DND-41 (cell line): ENCODE measurements at regions not wholly inside any gene's neighbourhood (a gene's known extent, or its start where the extent isn't known, plus 50 kb on each side); places are given as distances from the start of the nearest gene placed in this dataset.

ENCODE experiments used
- ATAC-seq: fragments of 200-7000 bp; cut with Tn5 transposase; 3 replicates; pipeline ENCODE4 v1.9.1; 2021; ENCODE audit warnings: low read depth; ENCODE audit not compliant: insufficient read depth
- DNase-seq: peaks from one replicate; pipeline ENCODE4 v3.0.0-alpha.2; 2020
- H2AFZ ChIP-seq: 2 replicates; pipeline ENCODE4 v1.6.0; 2012; ENCODE audit warnings: low read depth, low read length
- H3K27ac ChIP-seq: 2 replicates; pipeline ENCODE4 v1.5.1; 2012; ENCODE audit warnings: low read length, inconsistent platforms
- H3K27me3 ChIP-seq: fragments of 200-600 bp; sonication (generic); 2 replicates; pipeline ENCODE4 v1.6.0; 2012; ENCODE audit warnings: low read length, mild to moderate bottlenecking, inconsistent platforms; ENCODE audit not compliant: insufficient read depth, poor library complexity
- H3K36me3 ChIP-seq: 2 replicates; pipeline ENCODE4 v1.5.1; 2012; ENCODE audit warnings: low read length, inconsistent platforms; ENCODE audit not compliant: insufficient read depth
- H3K4me1 ChIP-seq: 2 replicates; pipeline ENCODE4 v1.5.1; 2012; ENCODE audit warnings: mild to moderate bottlenecking, low read length; ENCODE audit not compliant: insufficient read depth
- H3K4me2 ChIP-seq: 2 replicates; pipeline ENCODE4 v1.6.0; 2012; ENCODE audit warnings: mild to moderate bottlenecking, moderate library complexity, low read length, inconsistent platforms; ENCODE audit not compliant: insufficient read depth
- H3K4me3 ChIP-seq, 2 experiments: fragments of 200-600 bp in 1 of 2; shearing (Covaris generic) in 1 of 2; 2 replicates each; pipeline ENCODE4 v1.5.1; 2012 to 2016; ENCODE audit warnings: inconsistent platforms in 2 of 2, low read length in 2 of 2, mild to moderate bottlenecking in 2 of 2, low read depth in 1 of 2, moderate library complexity in 1 of 2
- H3K79me2 ChIP-seq: 2 replicates; pipeline ENCODE4 v1.6.0; 2012; ENCODE audit warnings: low read length, inconsistent platforms; ENCODE audit not compliant: insufficient read depth
- H3K9ac ChIP-seq: 2 replicates; pipeline ENCODE4 v1.6.0; 2012; ENCODE audit warnings: low read depth, mild to moderate bottlenecking, inconsistent platforms, low read length, moderate library complexity
- H3K9me3 ChIP-seq: 2 replicates; pipeline ENCODE4 v1.5.1; 2012; ENCODE audit warnings: low read length, moderate library complexity, mild to moderate bottlenecking, inconsistent platforms; ENCODE audit not compliant: insufficient read depth, severe bottlenecking
- H4K20me1 ChIP-seq: 2 replicates; pipeline ENCODE4 v1.6.0; 2012; ENCODE audit warnings: low read length; ENCODE audit not compliant: insufficient read depth
- EZH2 ChIP-seq: IDR thresholded peaks from 3 replicates; pipeline ENCODE4 v1.6.1; 2012; ENCODE audit warnings: borderline replicate concordance, low read depth, mild to moderate bottlenecking, moderate library complexity, low read length, inconsistent platforms; ENCODE audit not compliant: severe bottlenecking
- TF ChIP-seq, protein P1 (sequence below): IDR thresholded peaks from 2 replicates; pipeline ENCODE4 v1.5.1; 2012; ENCODE audit warnings: borderline replicate concordance, low read length, moderate library complexity, mild to moderate bottlenecking; ENCODE audit not compliant: poor library complexity, severe bottlenecking; ENCODE audit errors: extremely low read depth

DNA sequence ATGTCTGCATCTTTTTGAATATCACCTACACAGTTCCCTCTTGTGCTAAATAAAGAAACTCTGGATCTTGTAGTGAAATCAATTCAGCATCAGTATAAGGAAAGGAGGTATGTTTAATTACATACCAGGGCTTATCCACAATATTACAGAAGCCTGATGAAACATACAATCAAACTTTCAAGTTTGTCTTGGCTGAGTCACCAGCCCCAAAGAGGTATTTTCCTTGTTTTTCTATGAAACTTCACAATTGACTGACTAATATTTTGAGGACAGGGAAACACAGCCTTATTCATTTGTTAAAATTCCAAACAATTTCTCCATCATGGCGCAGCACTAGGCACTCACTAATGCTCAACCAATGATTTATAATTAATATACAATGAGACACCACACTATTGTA lies 952.4 kb downstream of the PCDH17 start:
- no peak for ATAC-seq
- H2AFZ ChIP-seq: no peak overlapping the region
- H3K36me3 ChIP-seq: no peaks in the 10 kb centered on the region
- TF ChIP-seq EZH2: no peak
- TF ChIP-seq, protein P1, sequence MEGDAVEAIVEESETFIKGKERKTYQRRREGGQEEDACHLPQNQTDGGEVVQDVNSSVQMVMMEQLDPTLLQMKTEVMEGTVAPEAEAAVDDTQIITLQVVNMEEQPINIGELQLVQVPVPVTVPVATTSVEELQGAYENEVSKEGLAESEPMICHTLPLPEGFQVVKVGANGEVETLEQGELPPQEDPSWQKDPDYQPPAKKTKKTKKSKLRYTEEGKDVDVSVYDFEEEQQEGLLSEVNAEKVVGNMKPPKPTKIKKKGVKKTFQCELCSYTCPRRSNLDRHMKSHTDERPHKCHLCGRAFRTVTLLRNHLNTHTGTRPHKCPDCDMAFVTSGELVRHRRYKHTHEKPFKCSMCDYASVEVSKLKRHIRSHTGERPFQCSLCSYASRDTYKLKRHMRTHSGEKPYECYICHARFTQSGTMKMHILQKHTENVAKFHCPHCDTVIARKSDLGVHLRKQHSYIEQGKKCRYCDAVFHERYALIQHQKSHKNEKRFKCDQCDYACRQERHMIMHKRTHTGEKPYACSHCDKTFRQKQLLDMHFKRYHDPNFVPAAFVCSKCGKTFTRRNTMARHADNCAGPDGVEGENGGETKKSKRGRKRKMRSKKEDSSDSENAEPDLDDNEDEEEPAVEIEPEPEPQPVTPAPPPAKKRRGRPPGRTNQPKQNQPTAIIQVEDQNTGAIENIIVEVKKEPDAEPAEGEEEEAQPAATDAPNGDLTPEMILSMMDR: no peak
- no peaks in the 10 kb centered on the region for H3K9me3 ChIP-seq
- no peaks in the 10 kb centered on the region for H3K79me2 ChIP-seq
- H4K20me1 ChIP-seq: no peaks in the 10 kb centered on the region
- no peak overlapping the region for H3K9ac ChIP-seq
- no peaks in the 10 kb centered on the region for H3K4me1 ChIP-seq
- H3K4me3 ChIP-seq: no peak overlapping the region
- no peak overlapping the region for H3K4me2 ChIP-seq
- no peak for DNase-seq
- no peaks in the 10 kb centered on the region for H3K27me3 ChIP-seq
- H3K27ac ChIP-seq: no peak overlapping the region

- H4K20me1 ChIP-seq: no peaks in the 10 kb centered on the region
- no peak overlapping the region for H2AFZ ChIP-seq
- no peak overlapping the region for H3K4me3 ChIP-seq
- TF ChIP-seq, protein P1: no peak
- TF ChIP-seq EZH2: no peak
- H3K79me2 ChIP-seq: no peaks in the 10 kb centered on the region
- ATAC-seq: no peak
- no peaks in the 10 kb centered on the region for H3K4me1 ChIP-seq
- H3K36me3 ChIP-seq: no peaks in the 10 kb centered on the region
- H3K9ac ChIP-seq: no peak overlapping the region
- H3K9me3 ChIP-seq: no peaks in the 10 kb centered on the region
- DNase-seq: no peak
- no peak overlapping the region for H3K27ac ChIP-seq
- no peak overlapping the region for H3K4me2 ChIP-seq
- H3K27me3 ChIP-seq: no peaks in the 10 kb centered on the region
Observed at GRCh38 chr13:58584610-58585009, 953.1 kb downstream of the PCDH17 start.

GRCh38 chr13:58587183-58587582 lies 955.6 kb downstream of the PCDH17 start:
- H3K9me3 ChIP-seq: no peaks in the 10 kb centered on the region
- H3K79me2 ChIP-seq: no peaks in the 10 kb centered on the region
- no peaks in the 10 kb centered on the region for H4K20me1 ChIP-seq
- H3K4me2 ChIP-seq: no peak overlapping the region
- no peak overlapping the region for H2AFZ ChIP-seq
- no peaks in the 10 kb centered on the region for H3K36me3 ChIP-seq
- no peak overlapping the region for H3K9ac ChIP-seq
- no peaks in the 10 kb centered on the region for H3K4me1 ChIP-seq
- DNase-seq (no peak), ATAC-seq (no peak)
- H3K27me3 ChIP-seq: no peaks in the 10 kb centered on the region
- H3K4me3 ChIP-seq: no peak overlapping the region
- no peak overlapping the region for H3K27ac ChIP-seq
- TF ChIP-seq EZH2: no peak
- TF ChIP-seq, protein P1: no peak

- ATAC-seq: no peak
Observed at GRCh38 chr13:58592052-58592451, 960.5 kb downstream of the PCDH17 start.

More at GRCh38 chr13:58592052-58592451, 960.5 kb downstream of the PCDH17 start:
- Histone ChIP-seq H2AFZ (no peak overlapping the region), H3K27ac (no peak overlapping the region), H3K9me3 (no peaks in the 10 kb centered on the region), H4K20me1 (no peaks in the 10 kb centered on the region), H3K27me3 (no peaks in the 10 kb centered on the region), H3K4me1 (no peaks in the 10 kb centered on the region), H3K4me2 (no peak overlapping the region), H3K79me2 (no peaks in the 10 kb centered on the region), H3K9ac (no peak overlapping the region), H3K36me3 (no peaks in the 10 kb centered on the region), H3K4me3 (no peak overlapping the region)
- no peak for DNase-seq
- TF ChIP-seq, protein P1: no peak
- TF ChIP-seq EZH2: no peak
